SK-N-MC (cell line): ENCODE measurements at regions not wholly inside any gene's neighbourhood (a gene's known extent, or its start where the extent isn't known, plus 50 kb on each side); places are given as distances from the start of the nearest gene placed in this dataset.

ENCODE experiments used
- EZH2 ChIP-seq: fragments of 200-600 bp; sonication (generic); IDR thresholded peaks from one replicate; pipeline ENCODE4 v1.6.1; 2017; ENCODE audit warnings: antibody characterized with exemption
- POLR2AphosphoS5 ChIP-seq: IDR thresholded peaks from 2 replicates; pipeline ENCODE4 v1.6.1; 2012; ENCODE audit warnings: mild to moderate bottlenecking, low read depth, low read length, borderline replicate concordance

DNA sequence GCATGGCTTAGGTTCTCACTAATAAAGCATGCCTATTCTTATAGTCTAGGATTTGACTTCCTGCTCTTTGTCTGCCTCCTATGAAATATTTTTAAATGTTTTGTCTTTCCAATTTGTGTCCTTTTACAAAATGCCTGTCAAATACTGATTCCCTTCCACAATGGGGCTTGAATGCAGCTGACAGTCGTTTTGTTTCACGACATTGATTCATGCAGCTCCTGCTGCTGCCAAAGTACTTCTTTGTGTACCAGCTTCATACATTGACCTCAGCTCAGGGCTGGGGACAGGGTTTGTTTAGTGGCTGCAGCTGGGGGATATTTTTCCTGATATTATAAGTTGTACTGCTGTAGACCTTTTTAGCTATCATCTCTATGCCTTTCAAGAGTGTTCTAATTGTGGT, 371.9 kb upstream of the CHRM2 start:
- TF ChIP-seq EZH2 = no peak
- TF ChIP-seq POLR2AphosphoS5 = no peak
